HL-60 (cell line): ENCODE measurements at regions not wholly inside any gene's neighbourhood (a gene's known extent, or its start where the extent isn't known, plus 50 kb on each side); places are given as distances from the start of the nearest gene placed in this dataset.
A peak's percentile ranks its signal among the peaks of the same experiment; 100 is the strongest.

Source experiments
- DNase-seq, 2 experiments: peaks; one replicate each; pipeline ENCODE4 v3.0.0-alpha.2; 2010 to 2020; ENCODE audit warnings: low read depth in 1 of 2, low spot score in 1 of 2
- H3K27ac ChIP-seq: fragments of 250-450 bp; sonication (Bioruptor Pico); replicated peaks from 2 replicates; pipeline ENCODE4 v1.5.1; 2020; ENCODE audit warnings: mild to moderate bottlenecking, moderate library complexity
- H3K27me3 ChIP-seq: fragments of 250-450 bp; sonication (Bioruptor Pico); 2 replicates; pipeline ENCODE4 v1.5.1; 2021; ENCODE audit warnings: mild to moderate bottlenecking, moderate library complexity; ENCODE audit not compliant: insufficient read depth, poor library complexity, severe bottlenecking
- H3K4me3 ChIP-seq: replicated peaks from 2 replicates; pipeline ENCODE4 v1.5.1; 2011; ENCODE audit warnings: mild to moderate bottlenecking, control low read depth, low read length; ENCODE audit not compliant: insufficient read depth
- CTCF ChIP-seq: IDR thresholded peaks from one replicate; pipeline ENCODE4 v1.5.1; 2011; ENCODE audit warnings: low read length, control low read depth, inconsistent platforms; ENCODE audit not compliant: insufficient read depth
- GABPA ChIP-seq: IDR thresholded peaks from 2 replicates; pipeline ENCODE4 v1.6.1; 2012; ENCODE audit warnings: low read depth
- POLR2AphosphoS5 ChIP-seq: IDR thresholded peaks from 2 replicates; pipeline ENCODE4 v1.6.1; 2012; ENCODE audit warnings: low read depth
- REST ChIP-seq: IDR thresholded peaks from 2 replicates; pipeline ENCODE4 v1.6.1; 2012; ENCODE audit warnings: low read depth; ENCODE audit not compliant: insufficient replicate concordance
- SPI1 ChIP-seq: IDR thresholded peaks from 2 replicates; pipeline ENCODE4 v1.6.1; 2012; ENCODE audit warnings: low read depth, mild to moderate bottlenecking, borderline replicate concordance

GRCh38 chr1:192933744-192934143, 124.9 kb downstream of the RGS2 start:
- no peak for DNase-seq
- Histone ChIP-seq H3K27ac (no peak overlapping the region), H3K4me3 (no peak overlapping the region), H3K27me3 (no peaks in the 10 kb centered on the region)
- no peak for TF ChIP-seq REST
- TF ChIP-seq POLR2AphosphoS5: no peak
- no peak for TF ChIP-seq CTCF
- TF ChIP-seq SPI1: no peak
- no peak for TF ChIP-seq GABPA

- TF ChIP-seq SPI1 (no peak; the same call in 1 of the 2 replicates), GABPA (no peak), POLR2AphosphoS5 (no peak), REST (no peak), CTCF (no peak)
- no peak overlapping the region for H3K4me3 ChIP-seq
- no peaks in the 10 kb centered on the region for H3K27me3 ChIP-seq
- no peak overlapping the region for H3K27ac ChIP-seq
- DNase-seq: peak in 1 of 2 experiments; percentile 15
These were observed 122.7 kb downstream of the UCHL5 start for GRCh38 chr1:192936313-192937018.

GRCh38 chr1:192937128-192937527, 122.0 kb downstream of the UCHL5 start:
- H3K27ac ChIP-seq: no peak overlapping the region
- TF ChIP-seq POLR2AphosphoS5: no peak
- TF ChIP-seq REST: no peak
- no peak for TF ChIP-seq CTCF
- no peak for TF ChIP-seq GABPA
- no peak for TF ChIP-seq SPI1
- H3K27me3 ChIP-seq: no peaks in the 10 kb centered on the region
- H3K4me3 ChIP-seq: no peak overlapping the region
- no peak for DNase-seq
